ENCODE measurements at regions not wholly inside any gene's neighbourhood (a gene's known extent, or its start where the extent isn't known, plus 50 kb on each side); places are given as distances from the start of the nearest gene placed in this dataset.

DNA sequence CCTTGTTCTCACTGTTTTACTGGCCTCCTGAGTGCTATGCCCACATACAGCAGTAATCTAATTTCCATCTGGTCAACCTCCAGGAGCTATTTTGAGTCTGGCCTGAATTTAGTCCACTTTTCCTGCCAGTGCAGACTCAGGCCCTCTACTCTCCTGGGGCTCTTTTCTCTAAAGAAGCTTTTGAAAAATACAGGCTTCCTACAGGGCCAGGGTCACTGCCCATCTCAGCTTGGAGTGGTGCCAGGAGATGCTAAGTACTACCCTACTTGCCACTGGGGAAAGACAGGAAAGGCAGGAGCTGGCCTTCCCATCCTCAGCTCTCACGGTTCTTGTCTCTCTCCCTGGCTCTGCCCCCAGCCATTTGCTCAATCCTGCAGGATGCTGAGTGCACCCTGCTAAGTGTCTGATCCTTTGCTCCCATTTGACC lies 101.7 kb upstream of the SERP2 start:
- H3K9ac ChIP-seq (ENCODE audit: insufficient read depth, low read length): no peak overlapping the region
- H2AFZ ChIP-seq (ENCODE audit: low read length): no peak overlapping the region
- peaks cover 28% of the 10 kb centered on the region for H3K4me1 ChIP-seq (ENCODE audit: control insufficient read depth, extremely low read depth, insufficient read depth, low read length)
- no peaks in the 10 kb centered on the region for H3K9me3 ChIP-seq (ENCODE audit: control insufficient read depth, insufficient read depth, low read depth, low read length)
- no peaks in the 10 kb centered on the region for H3K36me3 ChIP-seq (ENCODE audit: control insufficient read depth, insufficient read depth, low read length)
- no peaks in the 10 kb centered on the region for H3K27me3 ChIP-seq (ENCODE audit: control insufficient read depth, insufficient read depth, low read length)
- H3K4me3 ChIP-seq (replicated peaks in 1 of 4; ENCODE audit: control extremely low read depth in 1 of 4, insufficient read depth in 1 of 4, low read depth in 3 of 4, low read length in 4 of 4): no peak overlapping the region
- no peak overlapping the region for H3K4me2 ChIP-seq (ENCODE audit: extremely low read depth, insufficient read depth, low read length)
- no peak for DNase-seq (ENCODE audit: low read depth in 2 of 2)
- no peaks in the 10 kb centered on the region for H4K20me1 ChIP-seq (ENCODE audit: control insufficient read depth, extremely low read depth, insufficient read depth, low read length)
- no peak overlapping the region for H3K27ac ChIP-seq (ENCODE audit: insufficient read depth, low read length)
- TF ChIP-seq EZH2 (IDR thresholded peaks at IDR 0.05; ENCODE audit: low read length, missing control alignments): no peak
- TF ChIP-seq, protein P1, sequence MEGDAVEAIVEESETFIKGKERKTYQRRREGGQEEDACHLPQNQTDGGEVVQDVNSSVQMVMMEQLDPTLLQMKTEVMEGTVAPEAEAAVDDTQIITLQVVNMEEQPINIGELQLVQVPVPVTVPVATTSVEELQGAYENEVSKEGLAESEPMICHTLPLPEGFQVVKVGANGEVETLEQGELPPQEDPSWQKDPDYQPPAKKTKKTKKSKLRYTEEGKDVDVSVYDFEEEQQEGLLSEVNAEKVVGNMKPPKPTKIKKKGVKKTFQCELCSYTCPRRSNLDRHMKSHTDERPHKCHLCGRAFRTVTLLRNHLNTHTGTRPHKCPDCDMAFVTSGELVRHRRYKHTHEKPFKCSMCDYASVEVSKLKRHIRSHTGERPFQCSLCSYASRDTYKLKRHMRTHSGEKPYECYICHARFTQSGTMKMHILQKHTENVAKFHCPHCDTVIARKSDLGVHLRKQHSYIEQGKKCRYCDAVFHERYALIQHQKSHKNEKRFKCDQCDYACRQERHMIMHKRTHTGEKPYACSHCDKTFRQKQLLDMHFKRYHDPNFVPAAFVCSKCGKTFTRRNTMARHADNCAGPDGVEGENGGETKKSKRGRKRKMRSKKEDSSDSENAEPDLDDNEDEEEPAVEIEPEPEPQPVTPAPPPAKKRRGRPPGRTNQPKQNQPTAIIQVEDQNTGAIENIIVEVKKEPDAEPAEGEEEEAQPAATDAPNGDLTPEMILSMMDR (conservative IDR thresholded peaks at IDR 0.05 in 1 of 2, IDR thresholded peaks at IDR 0.05 in 1 of 2; ENCODE audit: low read depth in 1 of 2, low read length in 2 of 2): no peak
- H3K79me2 ChIP-seq (ENCODE audit: control insufficient read depth, insufficient read depth, low read length): no peaks in the 10 kb centered on the region

DNA sequence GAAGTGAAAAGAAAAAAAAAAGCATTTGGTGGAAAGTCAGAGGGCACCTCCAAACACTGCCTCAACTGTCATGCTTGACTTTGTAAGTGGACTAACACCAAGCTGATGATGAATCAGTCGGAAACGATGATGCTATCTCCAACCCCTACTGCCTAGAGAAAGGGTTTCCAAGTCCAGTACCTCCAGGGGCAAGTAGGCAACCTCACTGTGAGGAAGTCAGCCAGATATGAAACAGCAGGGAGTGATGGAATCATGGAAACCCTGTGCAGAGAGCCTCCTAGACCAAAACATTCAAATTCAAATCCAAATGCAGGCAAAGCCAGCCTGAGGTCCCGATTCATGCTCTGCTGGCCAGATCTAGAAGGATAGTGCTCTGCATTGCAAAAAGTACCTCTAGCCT lies 100.9 kb upstream of the SERP2 start:
- H3K79me2 ChIP-seq (ENCODE audit: control insufficient read depth, insufficient read depth, low read length): no peaks in the 10 kb centered on the region
- peaks cover 28% of the 10 kb centered on the region for H3K4me1 ChIP-seq (ENCODE audit: control insufficient read depth, extremely low read depth, insufficient read depth, low read length)
- H3K27ac ChIP-seq (ENCODE audit: insufficient read depth, low read length): no peak overlapping the region
- DNase-seq (ENCODE audit: low read depth in 2 of 2): peak in 1 of 2 donors; percentile 85
- no peak overlapping the region for H3K4me2 ChIP-seq (ENCODE audit: extremely low read depth, insufficient read depth, low read length)
- no peaks in the 10 kb centered on the region for H3K27me3 ChIP-seq (ENCODE audit: control insufficient read depth, insufficient read depth, low read length)
- H3K4me3 ChIP-seq (replicated peaks in 1 of 4; ENCODE audit: control extremely low read depth in 1 of 4, insufficient read depth in 1 of 4, low read depth in 3 of 4, low read length in 4 of 4): no peak overlapping the region
- H3K9ac ChIP-seq (ENCODE audit: insufficient read depth, low read length): no peak overlapping the region
- TF ChIP-seq, protein P1 (conservative IDR thresholded peaks at IDR 0.05 in 1 of 2, IDR thresholded peaks at IDR 0.05 in 1 of 2; ENCODE audit: low read depth in 1 of 2, low read length in 2 of 2): no peak
- TF ChIP-seq EZH2 (IDR thresholded peaks at IDR 0.05; ENCODE audit: low read length, missing control alignments): no peak
- no peaks in the 10 kb centered on the region for H4K20me1 ChIP-seq (ENCODE audit: control insufficient read depth, extremely low read depth, insufficient read depth, low read length)
- H3K9me3 ChIP-seq (ENCODE audit: control insufficient read depth, insufficient read depth, low read depth, low read length): no peaks in the 10 kb centered on the region
- no peaks in the 10 kb centered on the region for H3K36me3 ChIP-seq (ENCODE audit: control insufficient read depth, insufficient read depth, low read length)
- H2AFZ ChIP-seq (ENCODE audit: low read length): no peak overlapping the region

DNA sequence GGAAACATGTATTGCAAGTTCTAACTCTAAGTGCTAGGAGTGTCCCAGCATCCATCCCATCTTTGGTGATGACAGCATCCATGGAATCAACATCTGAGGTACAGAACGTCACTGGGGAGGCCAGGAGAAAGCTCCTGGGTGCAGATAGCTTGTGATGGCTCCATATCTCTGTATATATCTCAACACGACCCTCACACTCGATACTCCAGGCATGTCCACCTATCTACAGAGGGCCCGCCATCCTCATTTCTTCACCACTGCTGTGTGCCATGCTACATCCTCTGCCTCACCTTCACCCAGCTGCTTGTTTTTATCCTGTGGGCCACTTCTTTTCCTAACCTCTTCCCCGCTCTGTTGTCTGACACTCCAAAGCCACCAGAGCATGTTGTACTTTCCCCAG lies 100.4 kb upstream of the SERP2 start:
- DNase-seq (ENCODE audit: low read depth in 2 of 2): no peak
- H3K27ac ChIP-seq (ENCODE audit: insufficient read depth, low read length): peak overlapping the region; percentile 88
- no peak for TF ChIP-seq EZH2 (IDR thresholded peaks at IDR 0.05; ENCODE audit: low read length, missing control alignments)
- TF ChIP-seq, protein P1 (conservative IDR thresholded peaks at IDR 0.05 in 1 of 2, IDR thresholded peaks at IDR 0.05 in 1 of 2; ENCODE audit: low read depth in 1 of 2, low read length in 2 of 2): no peak

More for the DNA sequence above, 100.4 kb upstream of the SERP2 start:
- Histone ChIP-seq H3K4me2 (ENCODE audit: extremely low read depth, insufficient read depth, low read length) (no peak overlapping the region), H4K20me1 (ENCODE audit: control insufficient read depth, extremely low read depth, insufficient read depth, low read length) (no peaks in the 10 kb centered on the region), H3K27me3 (ENCODE audit: control insufficient read depth, insufficient read depth, low read length) (no peaks in the 10 kb centered on the region), H3K9me3 (ENCODE audit: control insufficient read depth, insufficient read depth, low read depth, low read length) (no peaks in the 10 kb centered on the region), H3K36me3 (ENCODE audit: control insufficient read depth, insufficient read depth, low read length) (no peaks in the 10 kb centered on the region), H3K4me3 (replicated peaks in 1 of 4; ENCODE audit: control extremely low read depth in 1 of 4, insufficient read depth in 1 of 4, low read depth in 3 of 4, low read length in 4 of 4) (no peak overlapping the region), H3K9ac (ENCODE audit: insufficient read depth, low read length) (no peak overlapping the region), H3K79me2 (ENCODE audit: control insufficient read depth, insufficient read depth, low read length) (no peaks in the 10 kb centered on the region), H2AFZ (ENCODE audit: low read length) (no peak overlapping the region), H3K4me1 (ENCODE audit: control insufficient read depth, extremely low read depth, insufficient read depth, low read length) (peaks cover 28% of the 10 kb centered on the region)

Measured in fibroblast of lung (primary cell).